H1 (cell line): ENCODE measurements at regions not wholly inside any gene's neighbourhood (a gene's known extent, or its start where the extent isn't known, plus 50 kb on each side); places are given as distances from the start of the nearest gene placed in this dataset.

Experiments used
- CTCF ChIA-PET: fragments of 300-600 bp; sonication (Branson Sonifier 250); formaldehyde crosslinking; loops from one replicate; lab custom pipeline; 2021; ENCODE audit not compliant: partially characterized antibody; lab: Charles Lee
- POLR2A ChIA-PET: fragments of 300-600 bp; sonication (Branson Sonifier 250); formaldehyde crosslinking; loops from one replicate; lab custom pipeline; 2021; ENCODE audit warnings: inconsistent platforms; ENCODE audit not compliant: partially characterized antibody; lab: Charles Lee
- DNase-seq, 2 experiments: peaks; one replicate each; pipeline versions ENCODE4 v3.0.0 to v3.0.0-alpha.2; 2010 to 2022; ENCODE audit warnings: low spot score in 2 of 2, low read depth in 1 of 2, mixed read lengths in 1 of 2
- FAIRE-seq: peaks from 2 replicates; lab custom pipeline; 2011; peaks lifted over from hg19 to GRCh38; lab: Jason Lieb, UNC
- H2AFZ ChIP-seq: 2 replicates; pipeline ENCODE4 v1.8.1; 2012; ENCODE audit warnings: low read length, inconsistent platforms
- H2AK5ac ChIP-seq: 2 replicates; pipeline ENCODE4 v1.6.1; 2013; ENCODE audit warnings: low read depth, low read length
- H2BK120ac ChIP-seq: replicated peaks from 2 replicates; pipeline ENCODE3; 2013; ENCODE audit warnings: low read depth, low read length, inconsistent platforms
- H2BK12ac ChIP-seq: 2 replicates; pipeline ENCODE4 v1.6.1; 2013; ENCODE audit warnings: low read depth, low read length
- H2BK15ac ChIP-seq: 2 replicates; pipeline ENCODE4 v1.6.1; 2013; ENCODE audit warnings: low read length
- H2BK20ac ChIP-seq: 2 replicates; pipeline ENCODE4 v1.6.1; 2013; ENCODE audit warnings: low read length
- H2BK5ac ChIP-seq: 2 replicates; pipeline ENCODE4 v1.6.1; 2013; ENCODE audit warnings: low read depth, low read length
- H3K14ac ChIP-seq: 2 replicates; pipeline ENCODE4 v1.6.1; 2013; ENCODE audit warnings: inconsistent platforms; ENCODE audit not compliant: insufficient read length
- H3K18ac ChIP-seq: 2 replicates; pipeline ENCODE4 v1.6.1; 2013; ENCODE audit warnings: low read length; ENCODE audit errors: extremely low read depth
- H3K23ac ChIP-seq: 2 replicates; pipeline ENCODE4 v1.6.1; 2013; ENCODE audit warnings: inconsistent platforms; ENCODE audit not compliant: insufficient read length
- H3K23me2 ChIP-seq: 2 replicates; pipeline ENCODE4 v1.6.1; 2013; ENCODE audit warnings: low read depth, low read length
- H3K27ac ChIP-seq: 2 replicates; pipeline ENCODE4 v1.6.1; 2011; ENCODE audit warnings: low read depth, low read length, inconsistent platforms
- H3K27me3 ChIP-seq, 4 experiments: replicated peaks in 1 of 4; 1 replicate in 1 of 4; 2 replicates in 3 of 4; pipeline versions ENCODE4 v1.6.1 to v1.8.1; 2011 to 2013; ENCODE audit warnings: low read length in 3 of 4, mild to moderate bottlenecking in 3 of 4, inconsistent platforms in 2 of 4, mixed read lengths in 2 of 4, moderate library complexity in 1 of 4; ENCODE audit not compliant: control insufficient read depth in 3 of 4, insufficient read depth in 3 of 4; ENCODE audit errors: extremely low read depth in 1 of 4
- H3K36me3 ChIP-seq, 4 experiments: 2 replicates each; pipeline versions ENCODE4 v1.6.1 to v1.8.1; 2011 to 2013; ENCODE audit warnings: mild to moderate bottlenecking in 4 of 4, low read length in 3 of 4, moderate library complexity in 2 of 4, control low read depth in 1 of 4, inconsistent platforms in 1 of 4; ENCODE audit not compliant: insufficient read depth in 4 of 4, control insufficient read depth in 2 of 4
- H3K4ac ChIP-seq: replicated peaks from 2 replicates; pipeline ENCODE3; 2013; ENCODE audit warnings: low read length, low read depth, mixed read lengths, inconsistent platforms; ENCODE audit not compliant: insufficient read length
- H3K4me1 ChIP-seq, 4 experiments: replicated peaks in 1 of 4; 1 replicate in 1 of 4; 2 replicates in 3 of 4; pipeline versions ENCODE4 v1.6.1 to v1.8.1; 2011 to 2013; ENCODE audit warnings: low read length in 3 of 4, inconsistent platforms in 2 of 4, mixed read lengths in 1 of 4; ENCODE audit not compliant: insufficient read depth in 4 of 4, control insufficient read depth in 3 of 4
- H3K4me2 ChIP-seq, 2 experiments: 2 replicates each; pipeline versions ENCODE4 v1.6.1 to v1.8.1; 2011 to 2013; ENCODE audit warnings: low read depth in 2 of 2, low read length in 2 of 2, control low read depth in 1 of 2, inconsistent platforms in 1 of 2, mild to moderate bottlenecking in 1 of 2; ENCODE audit not compliant: insufficient read depth in 1 of 2
- H3K4me3 ChIP-seq, 4 experiments: fragments of 200-600, 300-600 bp in 1 of 4; sonication (generic), shearing (Covaris generic), sonication (Bioruptor Twin) in 1 of 4; 2 replicates each; pipeline versions ENCODE4 v1.5.1 to v1.8.1; 2011 to 2016; ENCODE audit warnings: low read length in 4 of 4, low read depth in 3 of 4, control low read depth in 2 of 4, inconsistent platforms in 2 of 4, mild to moderate bottlenecking in 2 of 4, mixed read lengths in 1 of 4, moderate library complexity in 1 of 4; ENCODE audit not compliant: insufficient read depth in 2 of 4; ENCODE audit errors: extremely low read depth in 1 of 4
- H3K56ac ChIP-seq: replicated peaks from 2 replicates; pipeline ENCODE3; 2013; ENCODE audit warnings: low read depth, mild to moderate bottlenecking, mixed read lengths, low read length, inconsistent platforms; ENCODE audit not compliant: insufficient read length
- H3K79me1 ChIP-seq: 2 replicates; pipeline ENCODE4 v1.6.1; 2013; ENCODE audit warnings: low read depth, low read length, control low read depth
- H3K79me2 ChIP-seq, 2 experiments: 2 replicates each; pipeline versions ENCODE4 v1.6.1 to v1.8.1; 2012 to 2013; ENCODE audit warnings: low read length in 2 of 2, mild to moderate bottlenecking in 2 of 2, inconsistent platforms in 1 of 2; ENCODE audit not compliant: insufficient read depth in 2 of 2, control insufficient read depth in 1 of 2
- H3K9ac ChIP-seq, 4 experiments: replicated peaks in 1 of 4; 1 replicate in 1 of 4; 2 replicates in 3 of 4; pipeline versions ENCODE4 v1.6.1 to v1.8.1; 2011 to 2013; ENCODE audit warnings: low read depth in 3 of 4, low read length in 3 of 4, control low read depth in 2 of 4, mild to moderate bottlenecking in 2 of 4, moderate library complexity in 2 of 4, inconsistent platforms in 1 of 4; ENCODE audit errors: extremely low read depth in 1 of 4
- H3K9me3 ChIP-seq, 2 experiments: 2 replicates each; pipeline versions ENCODE4 v1.6.1 to v1.8.1; 2012 to 2013; ENCODE audit warnings: mild to moderate bottlenecking in 2 of 2, moderate library complexity in 2 of 2, control low read depth in 1 of 2, inconsistent platforms in 1 of 2, low read depth in 1 of 2, low read length in 1 of 2, mixed read lengths in 1 of 2; ENCODE audit not compliant: insufficient read depth in 2 of 2
- H4K20me1 ChIP-seq, 2 experiments: replicated peaks in 1 of 2; 2 replicates each; pipeline versions ENCODE3 to v1.8.1; 2011 to 2013; ENCODE audit warnings: inconsistent platforms in 2 of 2, low read length in 2 of 2, mild to moderate bottlenecking in 1 of 2; ENCODE audit not compliant: insufficient read depth in 2 of 2, control insufficient read depth in 1 of 2
- H4K5ac ChIP-seq: 2 replicates; pipeline ENCODE4 v1.6.1; 2013; ENCODE audit warnings: low read length, low read depth, mixed read lengths, inconsistent platforms; ENCODE audit not compliant: insufficient read length
- H4K8ac ChIP-seq: 2 replicates; pipeline ENCODE4 v1.8.0; 2013; ENCODE audit warnings: mild to moderate bottlenecking, moderate library complexity, low read length, inconsistent platforms; ENCODE audit not compliant: insufficient read depth; ENCODE audit errors: extremely low read depth
- H4K91ac ChIP-seq: replicated peaks from 2 replicates; pipeline ENCODE3; 2013; ENCODE audit warnings: low read length, mixed read lengths, inconsistent platforms; ENCODE audit not compliant: insufficient read length
- BACH1 ChIP-seq: IDR thresholded peaks from 2 replicates; pipeline ENCODE4 v1.6.1; 2012; ENCODE audit warnings: low read length, improper control_type of control experiment
- POU5F1 ChIP-seq: IDR thresholded peaks from 2 replicates; pipeline ENCODE4 v1.6.1; 2011; ENCODE audit warnings: low read depth, mild to moderate bottlenecking, low read length, moderate library complexity
- SP2 ChIP-seq: IDR thresholded peaks from 2 replicates; pipeline ENCODE4 v1.6.1; 2012; ENCODE audit warnings: mild to moderate bottlenecking, low read length, inconsistent platforms
- SRF ChIP-seq: IDR thresholded peaks from 2 replicates; pipeline ENCODE4 v1.6.1; 2011; ENCODE audit warnings: mild to moderate bottlenecking, low read depth, low read length, moderate library complexity
- TCF12 ChIP-seq: IDR thresholded peaks from 2 replicates; pipeline ENCODE4 v1.6.1; 2011; ENCODE audit warnings: low read depth, mild to moderate bottlenecking, low read length
- WGBS, 2 experiments: shearing (Covaris generic) in 1 of 2; methylation state at CpG; one replicate each; pipeline versions ENCODE4 v1.1.6 to v1.1.7; 2013 to 2015; ENCODE audit warnings: low lambda C conversion rate in 2 of 2, mixed read lengths in 2 of 2, inconsistent platforms in 1 of 2, low coverage in 1 of 2, missing lambda C conversion rate in 1 of 2; ENCODE audit not compliant: insufficient replicate concordance in 2 of 2, insufficient coverage in 1 of 2, insufficient read length in 1 of 2; ENCODE audit errors: extremely low coverage in 1 of 2, missing lambda C conversion rate in 1 of 2; 5-methylcytosine and 5-hydroxymethylcytosine counted together

DNA sequence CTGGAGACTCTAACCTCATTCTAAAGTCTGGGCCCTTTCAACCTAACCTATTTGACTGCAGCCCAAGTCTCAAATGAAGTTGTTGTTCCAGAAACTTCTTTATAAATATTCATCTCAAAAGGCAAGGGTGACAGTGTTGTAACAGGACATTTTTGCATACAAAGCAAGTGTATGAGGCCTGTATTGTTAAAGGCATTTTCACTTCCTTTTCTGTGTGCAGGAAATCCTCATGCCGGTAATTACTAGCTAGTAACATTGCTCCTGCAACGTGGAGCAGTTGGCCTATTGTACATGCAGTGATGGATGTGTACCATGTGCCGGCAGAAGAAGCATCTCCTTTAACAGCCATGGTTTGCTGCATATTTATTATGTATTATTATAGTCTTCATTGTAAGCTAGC, 156.5 kb upstream of the RMST start:
- no peak overlapping the region for H3K14ac ChIP-seq
- no peak overlapping the region for H2AFZ ChIP-seq
- DNase-seq (no peak), FAIRE-seq (no peak)
- TF ChIP-seq SP2 (no peak), POU5F1 (no peak), SRF (no peak), TCF12 (no peak), BACH1 (no peak)
- no peak overlapping the region for H2BK20ac ChIP-seq
- no peaks in the 10 kb centered on the region for H3K79me2 ChIP-seq
- CTCF ChIA-PET: interaction anchor here (1.5 to 2.4 kb wide), 4 partner anchors 9 to 319 kb away, joined by 3 to 6 read pairs (median 4); no protein-coding TSS in a partner anchor
- 84% methylated on average over 3 of the region's 3 CpGs; no CpG with 5 or more reads in 1 of the 2 experiments for WGBS, 2 experiments
- no peaks in the 10 kb centered on the region for H3K79me1 ChIP-seq
- H3K36me3 ChIP-seq: no peaks in the 10 kb centered on the region
- no peak overlapping the region for H2BK120ac ChIP-seq
- no peaks in the 10 kb centered on the region for H3K23me2 ChIP-seq
- no peak overlapping the region for H4K8ac ChIP-seq
- H3K56ac ChIP-seq: no peak overlapping the region
- H3K4me2 ChIP-seq: no peak overlapping the region
- no peak overlapping the region for H3K4ac ChIP-seq
- H3K4me3 ChIP-seq: no peak overlapping the region
- H3K27ac ChIP-seq: no peak overlapping the region
- no peak overlapping the region for H4K91ac ChIP-seq
- no peak overlapping the region for H3K23ac ChIP-seq
- H2BK12ac ChIP-seq: no peak overlapping the region
- H4K5ac ChIP-seq: no peak overlapping the region
- no peaks in the 10 kb centered on the region for H3K4me1 ChIP-seq
- no peaks in the 10 kb centered on the region for H4K20me1 ChIP-seq
- POLR2A ChIA-PET: no interaction called here
- H2AK5ac ChIP-seq: no peak overlapping the region
- H2BK5ac ChIP-seq: no peak overlapping the region
- H3K18ac ChIP-seq: no peak overlapping the region
- H3K9ac ChIP-seq: no peak overlapping the region
- H3K9me3 ChIP-seq: no peaks in the 10 kb centered on the region
- H3K27me3 ChIP-seq: no peaks in the 10 kb centered on the region
- no peak overlapping the region for H2BK15ac ChIP-seq
